MG63 (cell line): ENCODE measurements at regions not wholly inside any gene's neighbourhood (a gene's known extent, or its start where the extent isn't known, plus 50 kb on each side); places are given as distances from the start of the nearest gene placed in this dataset.
A peak's percentile ranks its signal among the peaks of the same experiment; 100 is the strongest.

ENCODE experiments used
- DNase-seq: peaks from one replicate; pipeline ENCODE4 v3.0.0-alpha.2; 2020
- H3K27me3 ChIP-seq: fragments of 250-450 bp; sonication (Bioruptor Pico); 2 replicates; pipeline ENCODE4 v1.5.1; 2020; ENCODE audit warnings: mild to moderate bottlenecking, moderate library complexity
- H3K36me3 ChIP-seq: fragments of 250-450 bp; sonication (Bioruptor Pico); 2 replicates; pipeline ENCODE4 v1.5.1; 2020; ENCODE audit warnings: mild to moderate bottlenecking, moderate library complexity
- H3K4me3 ChIP-seq: fragments of 250-450 bp; sonication (Bioruptor Pico); 2 replicates; pipeline ENCODE4 v1.5.1; 2020; ENCODE audit warnings: mild to moderate bottlenecking, moderate library complexity
- H3K9me3 ChIP-seq: fragments of 250-450 bp; sonication (Bioruptor Pico); 2 replicates; pipeline ENCODE4 v1.5.1; 2020; ENCODE audit warnings: mild to moderate bottlenecking, moderate library complexity

DNA sequence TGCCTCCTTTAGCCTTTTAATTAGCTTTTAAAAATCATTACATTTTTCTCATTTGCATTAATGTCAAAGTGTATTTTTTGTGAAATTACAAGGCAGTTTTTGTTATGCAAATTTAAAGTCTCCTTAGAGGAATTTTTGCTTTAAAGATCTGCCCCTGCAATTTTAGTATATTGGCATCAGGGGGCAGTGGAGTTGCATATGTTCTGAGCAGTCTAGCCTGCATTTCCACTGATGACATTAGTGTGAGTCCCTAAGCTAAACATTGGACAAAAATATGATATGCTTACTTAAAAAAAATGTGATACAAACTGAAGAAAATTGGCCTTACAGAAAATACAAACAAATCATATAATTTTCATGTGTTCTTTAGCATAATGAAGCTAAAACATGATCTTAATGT lies 426.5 kb downstream of the SLC4A3 start:
- H3K4me3 ChIP-seq = no peak overlapping the region
- no peak for DNase-seq
- no peaks in the 10 kb centered on the region for H3K27me3 ChIP-seq
- no peaks in the 10 kb centered on the region for H3K36me3 ChIP-seq
- H3K9me3 ChIP-seq = no peaks in the 10 kb centered on the region

DNA sequence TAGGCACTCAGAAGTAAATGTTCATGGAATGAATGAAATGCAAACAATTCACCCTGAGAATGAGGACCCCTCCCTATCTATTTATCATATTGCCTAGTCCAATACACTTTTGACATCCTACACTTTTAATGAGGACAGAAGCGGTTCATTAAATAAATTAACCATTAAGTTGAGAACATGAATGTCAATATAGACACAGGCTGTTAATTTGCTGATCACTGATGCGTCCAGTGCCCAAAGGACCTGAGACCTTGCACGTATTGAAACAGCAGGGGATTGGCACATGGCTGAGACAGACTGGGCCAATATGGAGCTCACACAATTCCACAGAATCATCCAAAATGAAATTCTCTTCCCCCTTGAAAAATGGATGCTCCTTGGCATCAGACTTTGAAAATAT lies 430.0 kb downstream of the SLC4A3 start:
- H3K27me3 ChIP-seq = no peaks in the 10 kb centered on the region
- no peak overlapping the region for H3K4me3 ChIP-seq
- no peak for DNase-seq
- no peaks in the 10 kb centered on the region for H3K36me3 ChIP-seq
- no peaks in the 10 kb centered on the region for H3K9me3 ChIP-seq

DNA sequence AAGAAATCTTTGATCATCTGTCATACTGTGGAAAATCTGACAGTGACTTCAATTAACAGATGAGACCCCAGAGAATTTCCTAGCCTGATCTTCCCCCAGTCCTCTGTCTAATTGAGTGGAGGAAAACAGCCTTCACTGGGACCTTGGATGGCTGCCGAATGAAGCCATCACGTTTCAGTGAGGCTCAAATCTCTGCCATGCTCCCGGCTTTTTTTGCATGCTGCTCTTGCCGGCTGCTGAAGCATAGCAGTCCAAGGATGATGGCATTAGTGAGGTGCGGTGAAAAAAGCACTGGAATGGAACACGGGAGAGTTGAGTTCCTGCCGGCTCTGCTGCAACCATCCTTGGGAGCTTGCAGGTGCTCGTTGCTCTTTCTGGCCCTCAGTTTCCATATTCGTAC lies 430.5 kb downstream of the SLC4A3 start:
- DNase-seq = no peak
- H3K4me3 ChIP-seq = no peak overlapping the region

DNA sequence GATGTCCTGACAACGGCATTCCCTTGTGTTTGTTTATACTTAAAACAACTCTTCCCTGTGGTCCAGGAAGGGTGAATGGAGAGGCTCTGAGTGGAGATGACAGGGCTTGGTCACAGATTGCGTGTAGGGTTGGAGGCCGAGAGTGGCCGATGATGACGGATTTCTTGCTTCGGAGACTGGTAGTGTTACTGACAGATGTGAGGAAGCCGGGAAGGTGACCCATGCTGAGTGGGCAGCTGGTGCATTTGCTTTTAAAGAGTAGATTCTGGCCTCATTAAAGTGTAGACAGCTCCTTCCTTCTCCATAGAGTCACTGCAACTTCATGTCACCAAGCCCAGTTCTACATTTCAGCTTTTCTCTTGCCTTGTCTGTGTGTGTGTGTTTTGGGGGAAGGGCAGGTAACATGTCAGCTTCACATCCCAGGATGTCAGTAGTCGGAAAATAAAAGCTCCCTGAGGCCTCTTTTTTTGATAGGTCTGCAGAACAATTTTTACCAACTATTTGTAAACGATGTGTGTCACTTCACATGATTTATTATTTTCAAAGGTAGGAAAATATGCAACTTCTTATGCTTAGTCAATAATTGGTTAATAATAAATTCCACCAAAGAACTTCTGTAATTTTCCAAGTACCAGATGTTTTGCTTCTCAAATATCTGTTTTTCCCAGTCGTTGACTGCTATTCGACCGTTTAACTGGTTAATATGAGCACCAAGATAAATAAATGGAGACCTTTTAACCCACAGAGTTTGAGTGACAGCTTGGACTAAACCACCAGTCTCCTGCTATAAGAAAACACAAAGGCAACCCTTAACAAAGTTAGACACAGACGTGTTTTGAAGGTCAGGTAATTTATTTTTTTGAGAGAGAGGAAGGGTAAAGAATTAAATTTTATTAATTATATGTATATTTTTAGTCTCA lies 436.9 kb downstream of the SLC4A3 start:
- Histone ChIP-seq H3K36me3 (no peaks in the 10 kb centered on the region), H3K27me3 (no peaks in the 10 kb centered on the region), H3K4me3 (no peak overlapping the region), H3K9me3 (no peaks in the 10 kb centered on the region)
- no peak for DNase-seq

More for the DNA sequence above, 430.5 kb downstream of the SLC4A3 start:
- Histone ChIP-seq H3K36me3 (no peaks in the 10 kb centered on the region), H3K9me3 (no peaks in the 10 kb centered on the region), H3K27me3 (no peaks in the 10 kb centered on the region)

DNA sequence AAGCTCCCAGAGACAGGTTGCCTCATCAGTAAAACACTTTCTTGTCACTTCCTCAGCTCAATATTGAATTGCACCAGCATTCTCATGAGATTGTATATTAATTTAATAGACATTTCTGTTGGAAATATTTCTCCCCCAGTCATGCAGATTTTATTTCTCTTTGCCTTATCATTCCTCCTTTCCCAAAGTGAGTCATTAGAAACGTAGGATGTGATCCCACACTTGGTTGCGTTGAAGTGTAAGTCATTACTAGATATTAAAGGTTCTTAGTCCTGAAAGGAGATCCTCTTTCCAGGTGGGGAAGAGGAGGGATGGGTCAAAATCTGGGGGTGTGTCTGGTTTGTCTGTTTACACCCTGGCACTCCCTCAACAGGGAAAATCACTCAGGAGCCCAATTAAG lies 438.2 kb downstream of the SLC4A3 start:
- no peak for DNase-seq
- H3K4me3 ChIP-seq = no peak overlapping the region
- no peaks in the 10 kb centered on the region for H3K27me3 ChIP-seq
- H3K9me3 ChIP-seq = no peaks in the 10 kb centered on the region
- H3K36me3 ChIP-seq = no peaks in the 10 kb centered on the region

DNA sequence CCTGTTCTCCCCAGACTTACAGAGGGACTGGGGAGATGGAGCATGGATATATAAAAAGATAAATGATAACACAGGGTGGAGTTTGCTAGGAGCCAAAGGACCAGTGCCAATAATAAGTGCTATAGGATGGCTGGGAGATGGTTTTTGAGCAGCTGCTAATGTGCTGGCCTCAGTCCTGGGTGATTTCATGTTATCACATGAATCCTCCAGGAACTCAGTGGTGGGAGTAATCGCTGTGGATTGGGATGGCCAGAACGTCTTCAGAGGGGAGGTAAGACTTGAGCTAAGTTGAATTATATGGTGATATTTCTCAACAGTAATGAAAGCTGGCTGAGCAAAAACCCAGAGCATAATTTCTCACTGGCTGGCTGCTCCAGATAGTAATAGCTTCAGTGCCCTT lies 441.4 kb downstream of the SLC4A3 start:
- H3K27me3 ChIP-seq = no peaks in the 10 kb centered on the region
- no peak overlapping the region for H3K4me3 ChIP-seq
- no peak for DNase-seq

DNA sequence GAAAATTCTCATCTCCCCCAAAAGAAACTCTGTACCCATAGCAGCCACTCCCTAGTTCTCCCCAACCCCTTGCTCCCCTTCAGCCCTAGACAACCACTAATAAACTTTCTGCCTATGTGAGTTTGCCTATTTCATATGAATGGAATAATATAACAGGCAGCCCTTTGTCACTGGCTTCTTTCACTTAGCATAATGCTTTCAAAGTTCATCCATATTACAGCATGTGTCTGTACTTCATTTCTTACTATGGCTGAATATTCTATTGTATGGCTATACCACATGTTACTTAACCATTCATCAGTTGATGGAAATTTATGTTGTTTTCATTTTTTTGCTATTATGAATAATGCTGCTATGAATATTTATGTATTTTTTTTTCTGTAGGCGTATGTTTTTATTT lies 442.9 kb downstream of the SLC4A3 start:
- no peak for DNase-seq
- no peak overlapping the region for H3K4me3 ChIP-seq
- H3K27me3 ChIP-seq = no peaks in the 10 kb centered on the region
- no peaks in the 10 kb centered on the region for H3K36me3 ChIP-seq
- H3K9me3 ChIP-seq = no peaks in the 10 kb centered on the region

More for the DNA sequence above, 441.4 kb downstream of the SLC4A3 start:
- H3K9me3 ChIP-seq = no peaks in the 10 kb centered on the region
- H3K36me3 ChIP-seq = no peaks in the 10 kb centered on the region

DNA sequence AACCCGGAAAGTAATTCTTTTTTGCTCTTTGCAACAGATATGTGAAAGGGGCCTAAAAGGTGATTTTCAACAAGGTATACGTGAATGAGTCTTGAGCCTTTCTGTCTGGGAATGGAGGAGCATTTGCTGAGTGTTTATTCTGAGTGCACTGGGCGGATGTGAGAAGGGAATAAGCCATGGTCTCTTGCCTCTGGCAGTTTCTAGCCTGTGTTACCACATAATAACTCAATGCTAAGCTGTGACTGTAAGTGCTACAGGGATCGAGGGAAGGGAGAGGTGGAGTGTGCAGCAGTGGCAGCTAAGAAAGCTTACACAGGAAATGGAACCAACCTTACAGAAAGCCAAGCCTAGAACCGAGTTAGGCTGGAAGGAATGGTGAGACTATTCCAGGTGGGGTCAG lies 444.3 kb downstream of the SLC4A3 start:
- no peaks in the 10 kb centered on the region for H3K9me3 ChIP-seq
- DNase-seq = no peak
- no peaks in the 10 kb centered on the region for H3K36me3 ChIP-seq
- no peak overlapping the region for H3K4me3 ChIP-seq
- H3K27me3 ChIP-seq = no peaks in the 10 kb centered on the region

DNA sequence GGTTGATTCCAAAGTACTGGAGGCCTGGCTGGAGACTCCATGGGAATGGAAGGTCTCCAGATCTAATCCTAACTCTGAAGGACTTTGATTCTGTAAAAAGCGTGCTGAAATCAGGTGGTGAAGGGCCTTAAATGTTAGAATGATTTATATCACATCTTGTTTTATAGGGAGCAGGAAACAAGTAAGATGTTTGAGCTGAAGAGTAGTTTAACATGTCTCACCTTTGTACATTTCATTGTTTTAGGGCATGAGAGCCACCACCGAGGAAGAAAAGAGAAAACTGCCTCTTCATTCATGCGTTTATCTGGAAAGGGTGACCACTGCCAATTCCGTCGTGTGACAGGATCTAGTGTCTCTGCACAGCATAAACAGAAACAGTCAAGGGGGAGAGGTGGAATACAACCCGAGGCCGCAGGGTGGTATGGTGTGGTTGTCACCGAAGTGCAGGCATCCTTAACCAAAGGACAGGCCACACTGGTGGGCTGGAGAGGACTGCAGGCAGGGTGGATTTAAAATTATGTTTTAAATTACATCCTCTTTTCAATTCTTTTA lies 445.3 kb downstream of the SLC4A3 start:
- Histone ChIP-seq H3K9me3 (no peaks in the 10 kb centered on the region), H3K27me3 (no peaks in the 10 kb centered on the region), H3K36me3 (no peaks in the 10 kb centered on the region), H3K4me3 (no peak overlapping the region)
- DNase-seq = no peak

DNA sequence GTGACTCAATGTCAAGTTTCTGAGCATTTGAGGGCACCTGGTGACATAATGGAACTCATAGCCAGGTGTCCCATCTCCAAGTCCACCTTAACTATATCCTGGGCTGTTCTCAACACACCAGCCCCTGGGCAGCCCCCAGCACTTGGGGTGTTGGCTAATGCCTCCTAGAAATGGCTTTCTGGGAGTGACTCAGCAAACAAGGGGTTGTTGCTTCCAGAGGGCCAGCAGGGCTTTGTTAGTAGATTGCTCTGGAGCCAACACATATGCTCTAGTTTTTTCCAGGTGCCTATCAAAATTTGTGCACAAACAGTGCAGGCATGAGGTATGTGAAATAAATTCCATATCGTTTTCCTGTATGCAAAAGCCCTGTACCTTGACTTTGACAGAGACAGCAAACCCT lies 448.4 kb downstream of the SLC4A3 start:
- H3K36me3 ChIP-seq = no peaks in the 10 kb centered on the region
- H3K27me3 ChIP-seq = no peaks in the 10 kb centered on the region
- H3K4me3 ChIP-seq = no peak overlapping the region
- H3K9me3 ChIP-seq = no peaks in the 10 kb centered on the region
- no peak for DNase-seq

DNA sequence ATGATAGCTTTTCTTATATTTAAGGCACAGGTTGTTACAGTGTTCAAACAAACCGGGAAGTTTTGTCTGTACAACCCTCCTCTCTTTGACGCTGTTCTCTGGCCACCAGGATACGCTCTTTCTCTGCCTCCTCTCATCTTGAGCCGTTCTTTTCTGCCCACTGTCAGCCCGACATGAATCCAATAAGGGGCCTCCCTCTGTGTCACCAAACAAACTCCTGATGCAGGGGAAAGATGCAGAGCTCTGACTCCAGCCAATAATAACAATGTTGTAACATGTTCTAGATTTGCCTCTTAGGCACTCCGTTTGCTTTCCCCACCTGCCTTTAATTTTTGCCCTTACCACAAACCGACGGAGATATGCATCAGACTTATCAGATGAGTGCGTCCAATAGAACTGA lies 449.3 kb downstream of the SLC4A3 start:
- H3K36me3 ChIP-seq = no peaks in the 10 kb centered on the region
- no peak for DNase-seq
- no peaks in the 10 kb centered on the region for H3K27me3 ChIP-seq
- no peaks in the 10 kb centered on the region for H3K9me3 ChIP-seq
- H3K4me3 ChIP-seq = no peak overlapping the region

DNA sequence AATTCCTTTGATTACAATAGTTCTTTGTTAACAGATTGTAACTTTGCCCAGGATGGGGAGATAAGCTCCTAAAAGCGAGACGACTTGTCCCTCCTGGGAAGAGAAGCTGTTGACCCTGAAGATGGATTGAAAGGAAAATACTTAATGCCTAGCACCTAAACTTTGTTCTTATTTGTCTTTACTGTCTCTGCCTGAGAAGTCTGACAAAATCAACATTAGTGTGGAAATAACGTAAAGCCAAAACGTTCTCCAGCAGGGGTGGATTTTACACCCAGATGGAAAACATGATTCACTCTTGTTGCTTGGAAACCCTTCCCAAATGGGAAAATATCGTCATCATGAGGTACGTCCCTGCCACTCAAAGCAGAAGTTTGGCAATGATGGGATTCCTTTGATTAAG lies 450.1 kb downstream of the SLC4A3 start:
- Histone ChIP-seq H3K36me3 (no peaks in the 10 kb centered on the region), H3K27me3 (no peaks in the 10 kb centered on the region), H3K4me3 (no peak overlapping the region), H3K9me3 (no peaks in the 10 kb centered on the region)
- no peak for DNase-seq

DNA sequence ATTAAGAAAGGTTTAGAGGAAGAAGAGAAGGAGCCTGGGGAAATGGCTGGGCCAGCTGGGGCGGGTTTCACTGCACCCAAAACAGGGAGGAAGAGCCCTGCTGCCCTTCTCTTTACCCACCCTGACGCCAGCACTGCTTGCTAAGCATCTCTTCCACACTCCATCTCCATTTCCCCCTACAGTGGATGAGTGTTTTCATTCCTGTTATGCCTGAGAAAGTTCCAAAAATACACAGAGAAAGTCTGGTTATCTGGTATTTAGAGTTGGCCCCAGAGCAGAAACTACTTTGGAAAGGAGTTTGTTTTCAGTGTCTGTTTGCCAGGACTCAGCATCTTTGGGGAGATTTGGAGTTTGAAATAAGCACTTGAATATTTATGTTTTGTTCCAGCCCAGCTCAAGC lies 451.0 kb downstream of the SLC4A3 start:
- Histone ChIP-seq H3K9me3 (no peaks in the 10 kb centered on the region), H3K4me3 (no peak overlapping the region), H3K36me3 (no peaks in the 10 kb centered on the region), H3K27me3 (no peaks in the 10 kb centered on the region)
- DNase-seq = no peak

DNA sequence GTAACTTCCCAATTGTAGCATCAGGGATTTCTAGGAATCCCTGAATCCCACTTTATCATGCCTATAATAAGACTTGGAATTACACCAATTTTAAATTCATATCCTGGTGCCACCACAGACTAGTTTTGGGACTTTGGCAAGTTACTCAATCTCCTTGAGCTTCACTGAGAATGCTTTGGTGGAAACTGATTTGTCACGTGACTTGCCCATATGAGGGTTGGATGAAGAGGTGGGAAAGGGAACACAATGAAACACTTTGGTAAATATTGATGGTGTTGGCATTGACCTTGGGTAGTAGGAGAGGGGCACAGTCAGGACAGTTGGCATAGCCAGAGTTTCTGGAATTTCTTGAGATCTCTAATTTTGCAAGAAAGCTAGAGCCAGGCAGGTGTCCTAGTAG lies 452.2 kb downstream of the SLC4A3 start:
- H3K9me3 ChIP-seq = no peaks in the 10 kb centered on the region

DNA sequence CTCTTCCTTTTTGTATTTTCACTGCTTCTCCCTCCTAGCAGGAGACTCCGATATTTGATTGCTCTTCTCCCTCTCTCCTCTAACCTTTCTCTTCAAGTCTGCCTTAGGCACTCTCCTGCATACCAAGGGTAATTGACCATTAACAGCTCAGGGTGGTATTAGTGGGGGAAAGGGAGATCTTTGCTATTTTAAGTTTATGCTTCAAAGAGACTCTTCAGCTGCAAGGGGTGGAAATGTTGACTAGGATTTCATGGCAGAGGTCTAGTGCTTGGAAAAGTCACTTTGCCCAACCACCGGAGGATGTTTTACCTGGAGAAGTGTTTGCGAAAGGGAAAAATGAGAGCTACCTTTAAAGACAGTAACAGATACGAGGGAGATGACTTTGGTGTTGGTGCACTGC lies 453.7 kb downstream of the SLC4A3 start:
- no peak for DNase-seq
- Histone ChIP-seq H3K9me3 (no peaks in the 10 kb centered on the region), H3K36me3 (no peaks in the 10 kb centered on the region), H3K27me3 (no peaks in the 10 kb centered on the region), H3K4me3 (no peak overlapping the region)

More for the DNA sequence above, 452.2 kb downstream of the SLC4A3 start:
- no peak overlapping the region for H3K4me3 ChIP-seq
- H3K27me3 ChIP-seq = no peaks in the 10 kb centered on the region
- DNase-seq = no peak
- H3K36me3 ChIP-seq = no peaks in the 10 kb centered on the region

DNA sequence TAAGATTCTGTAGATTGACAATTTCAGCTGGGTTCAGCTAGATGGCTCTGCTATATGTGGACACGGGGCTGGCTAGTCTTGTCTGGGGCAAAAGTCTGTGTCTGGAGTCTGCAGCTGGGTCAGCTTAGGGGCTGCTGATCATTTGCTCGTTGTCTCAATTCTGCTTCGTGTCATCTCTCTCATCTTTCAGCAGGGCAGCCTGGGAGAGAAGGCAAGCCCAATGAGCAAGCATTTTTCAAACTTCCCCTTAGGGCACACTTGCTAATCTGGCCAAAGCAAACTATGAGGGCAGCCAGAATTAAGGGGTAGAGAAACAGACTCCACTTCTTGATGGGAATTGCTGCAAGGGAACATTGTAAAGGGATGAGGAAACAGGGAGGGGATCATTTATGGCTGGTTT lies 462.6 kb downstream of the SLC4A3 start:
- Histone ChIP-seq H3K27me3 (no peaks in the 10 kb centered on the region), H3K4me3 (no peak overlapping the region), H3K9me3 (no peaks in the 10 kb centered on the region), H3K36me3 (no peaks in the 10 kb centered on the region)
- peak; percentile 3 for DNase-seq

DNA sequence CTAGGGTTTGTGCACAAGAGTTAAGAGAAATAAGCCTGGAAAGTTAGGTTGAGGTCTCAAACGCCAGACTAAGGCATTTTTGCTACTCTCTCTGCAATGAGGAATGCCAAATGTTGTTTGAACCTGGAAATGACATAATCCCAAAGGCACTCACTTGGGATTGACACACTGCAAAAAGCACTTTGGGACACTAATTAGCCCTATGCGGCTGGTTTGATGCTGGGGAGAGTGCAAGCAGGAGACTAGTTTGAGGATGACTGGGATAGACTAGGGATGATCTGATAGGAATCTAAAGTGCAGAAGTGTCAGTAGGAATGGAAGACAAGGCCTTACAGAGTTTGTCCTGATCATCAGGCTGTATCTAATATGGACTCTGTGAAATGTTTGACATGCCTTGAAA lies 469.0 kb downstream of the SLC4A3 start:
- no peak for DNase-seq
- Histone ChIP-seq H3K4me3 (no peak overlapping the region), H3K9me3 (no peaks in the 10 kb centered on the region), H3K27me3 (no peaks in the 10 kb centered on the region), H3K36me3 (no peaks in the 10 kb centered on the region)

DNA sequence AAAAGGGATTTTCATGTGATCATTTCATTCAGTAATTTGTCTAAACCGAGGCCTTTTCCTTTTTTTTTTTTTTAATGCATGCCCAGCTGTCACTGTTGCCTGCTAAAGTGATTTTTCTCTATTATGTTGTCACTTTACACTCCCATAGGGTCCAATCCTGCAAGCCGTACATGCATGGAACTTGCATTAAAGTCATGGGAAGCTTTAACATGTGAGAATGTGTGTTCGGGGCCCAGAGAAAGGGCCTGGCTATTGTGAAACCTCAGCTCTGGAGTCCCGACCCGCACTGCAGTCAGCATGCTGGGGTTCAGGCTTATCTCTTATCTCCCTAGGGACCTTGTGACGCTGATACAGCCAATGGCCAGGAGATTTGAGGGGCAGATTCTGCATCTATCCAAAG lies 474.6 kb downstream of the SLC4A3 start:
- H3K27me3 ChIP-seq = no peaks in the 10 kb centered on the region
- H3K9me3 ChIP-seq = no peaks in the 10 kb centered on the region
- no peak overlapping the region for H3K4me3 ChIP-seq
- no peak for DNase-seq
- no peaks in the 10 kb centered on the region for H3K36me3 ChIP-seq
